Inflammatory macrophage treated with lipopolysaccharide for 1 hour (primary cell): ENCODE measurements at regions not wholly inside any gene's neighbourhood (a gene's known extent, or its start where the extent isn't known, plus 50 kb on each side); places are given as distances from the start of the nearest gene placed in this dataset.
"Not testable (repeated sequence)": the region's sequence is repeated elsewhere in the genome, so short reads cannot be mapped to it uniquely, and the experiment has no call there.

Experiments used
- DNase-seq, 2 donors: peaks; one replicate each; pipeline ENCODE4 v3.0.0-alpha.2; 2020 to 2022

- no peak for DNase-seq
Observed at GRCh38 chr3:124043023-124043422, 51.1 kb upstream of the ROPN1 start.

DNA sequence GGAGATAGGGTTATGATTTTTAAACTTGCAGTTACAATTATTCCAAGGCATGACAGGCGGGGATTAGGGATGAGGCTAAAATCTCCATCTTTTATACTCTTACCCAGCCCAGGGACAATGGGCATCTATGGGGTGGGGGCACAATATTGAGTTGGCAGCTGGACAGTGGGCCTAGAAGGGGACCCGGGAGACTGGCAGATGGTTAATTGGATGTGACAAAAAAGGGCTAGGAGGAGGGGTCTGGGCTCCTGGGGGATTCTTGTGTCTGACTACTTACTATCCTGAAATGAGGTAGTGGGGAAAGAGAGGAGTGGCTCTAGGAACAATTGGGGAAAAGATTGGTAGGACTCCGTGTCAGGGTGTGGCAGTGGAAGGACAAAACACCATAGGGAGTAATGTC is 53.0 kb upstream of the ROPN1 start:
- DNase-seq, result no peak

DNA sequence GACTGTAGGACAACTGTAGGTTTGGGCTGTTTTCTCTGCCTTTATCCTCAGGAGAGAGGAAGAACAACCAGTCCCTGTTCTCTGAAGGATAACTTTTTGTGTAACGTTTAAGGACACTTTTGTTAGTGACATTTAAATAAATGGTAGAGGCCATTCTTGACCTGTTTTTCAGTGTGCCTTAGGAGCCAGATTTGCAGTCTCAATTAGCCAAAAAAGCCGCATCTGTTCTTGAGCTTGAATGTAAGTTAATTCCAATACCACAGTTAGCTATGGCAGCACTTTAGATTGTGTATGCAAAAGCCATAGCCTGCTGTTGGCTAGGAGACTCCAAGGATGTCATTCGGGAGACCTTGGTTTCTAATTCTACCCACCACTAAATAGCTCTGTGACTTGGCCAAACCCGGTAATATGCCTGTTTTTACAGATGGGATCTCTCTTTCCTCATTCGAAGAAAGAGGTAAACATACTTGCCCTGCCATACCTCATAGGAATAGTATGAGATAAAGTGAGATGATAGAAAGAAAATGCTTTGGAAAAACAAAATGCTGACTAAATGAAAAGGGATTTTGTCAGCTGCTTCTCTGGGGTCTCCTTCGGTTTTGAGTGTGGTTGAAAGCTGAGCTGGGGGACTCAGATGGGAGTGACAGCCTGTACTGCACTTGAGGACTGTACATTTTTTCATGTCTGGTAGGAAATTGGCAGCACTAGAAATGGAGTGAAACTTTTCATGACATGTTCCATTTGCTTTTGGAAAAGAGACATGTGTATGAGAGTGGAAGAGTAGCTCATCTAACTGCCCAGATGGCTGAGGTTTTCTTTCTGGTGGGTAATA is 57.3 kb upstream of the ROPN1 start:
- DNase-seq, result no peak

DNA sequence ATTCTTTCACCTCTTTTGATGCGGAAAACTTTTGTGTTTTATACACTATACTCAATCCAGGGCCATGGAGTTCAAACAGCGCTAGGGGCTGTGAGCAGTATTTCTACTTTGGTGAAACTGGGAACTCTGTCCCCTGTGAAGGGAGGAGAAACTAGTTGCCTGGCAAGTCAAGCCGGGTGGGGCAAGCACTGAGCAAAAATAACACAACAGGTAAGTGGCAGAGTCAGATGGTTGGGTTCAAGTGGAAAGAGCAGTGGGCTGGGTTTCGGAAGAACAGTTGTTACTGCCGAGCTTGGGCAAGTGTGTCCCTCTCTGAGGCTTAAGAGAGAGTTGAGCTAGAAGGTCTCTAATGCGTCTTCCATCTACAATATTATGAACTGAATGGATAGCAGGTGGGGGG is 59.7 kb upstream of the ROPN1 start:
- DNase-seq, result no peak

DNA sequence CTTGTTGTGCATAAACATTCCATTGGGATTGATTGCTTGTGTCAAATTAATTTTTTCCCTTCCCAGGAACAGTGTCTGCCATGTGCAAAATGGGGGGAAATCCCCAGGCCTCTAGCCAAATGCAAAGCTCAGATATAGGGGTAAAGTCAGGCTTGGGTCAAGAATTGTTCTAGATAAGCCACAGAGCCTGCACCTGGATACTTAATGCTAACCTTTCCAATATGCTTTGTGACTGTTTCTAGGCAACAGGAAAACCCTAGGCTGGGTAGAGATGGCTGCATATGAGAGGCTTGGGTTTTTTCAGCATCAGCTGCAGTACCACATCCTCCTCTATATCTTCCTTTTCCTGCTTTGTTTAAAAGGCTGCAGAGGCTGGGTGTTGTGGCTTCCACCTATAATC is 61.9 kb upstream of the ROPN1 start:
- DNase-seq, result no peak

DNA sequence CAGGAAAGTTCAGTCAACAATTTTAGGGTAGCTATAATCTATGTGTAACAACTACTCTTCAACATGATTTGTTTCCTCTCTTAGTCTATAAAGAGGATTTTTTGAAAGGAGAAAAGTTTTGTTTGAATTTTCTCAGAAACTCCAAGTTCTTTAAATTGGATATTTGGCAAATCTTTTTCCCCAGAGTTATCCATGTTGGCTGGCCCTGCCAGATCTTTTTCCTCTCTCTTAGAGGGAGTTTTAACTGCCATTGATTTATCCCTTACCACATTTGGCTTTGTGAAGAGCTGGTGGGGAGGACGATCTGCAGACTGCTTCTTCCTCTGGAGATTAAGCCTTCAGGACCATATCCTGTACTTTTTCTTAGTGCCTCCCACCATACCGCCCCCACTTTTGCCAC is 64.9 kb upstream of the ROPN1 start:
- DNase-seq, result no peak

GRCh38 chr3:124057420-124057819 is 65.5 kb upstream of the ROPN1 start:
- DNase-seq, result no peak

DNA sequence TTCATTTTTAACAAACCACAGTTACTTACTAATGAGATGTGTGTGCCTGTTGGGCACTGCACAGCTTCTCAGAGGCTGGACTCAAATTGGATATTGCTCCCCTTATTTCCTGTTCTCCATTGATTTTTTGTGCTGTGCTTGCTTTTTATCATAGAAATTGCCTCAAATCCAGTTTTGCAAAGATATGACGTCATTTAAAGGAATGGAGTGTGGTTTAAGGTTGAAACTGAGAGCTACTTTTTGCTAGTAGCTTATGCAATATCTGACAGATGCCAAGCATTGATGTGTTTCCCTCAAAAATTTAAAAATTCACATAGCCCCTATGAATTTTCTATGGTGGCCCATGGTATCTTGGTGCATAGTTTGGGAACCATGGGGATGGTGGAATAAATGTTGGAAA is 67.7 kb upstream of the ROPN1 start:
- DNase-seq, result no peak

- DNase-seq, result no peak
Observed at GRCh38 chr3:124063197-124063909, 71.4 kb upstream of the ROPN1 start.

- no peak for DNase-seq
Observed at GRCh38 chr3:124064050-124064449, 72.1 kb upstream of the ROPN1 start.

GRCh38 chr3:124066543-124066942 is 74.6 kb upstream of the ROPN1 start:
- DNase-seq, result not testable (repeated sequence)

DNA sequence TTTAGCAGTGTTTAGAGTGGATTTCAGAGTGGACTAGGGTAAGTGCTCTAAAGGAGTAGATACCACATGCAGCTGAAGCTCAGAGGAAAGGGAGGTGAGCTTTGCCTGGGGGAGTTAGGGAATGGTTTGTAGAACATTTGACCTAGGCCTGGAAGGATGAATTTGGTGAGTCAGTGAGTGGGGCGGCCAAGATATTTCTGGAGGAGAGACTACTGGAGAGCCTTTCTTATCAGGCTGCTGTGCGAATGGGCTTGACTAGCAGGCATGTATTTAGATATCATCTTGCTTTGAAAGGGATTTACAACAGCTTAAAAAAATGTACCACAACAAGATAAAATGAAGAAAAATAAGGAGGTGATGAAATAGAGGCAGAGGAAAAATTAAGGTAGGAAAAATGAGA is 77.8 kb upstream of the ROPN1 start:
- not testable (repeated sequence) for DNase-seq

DNA sequence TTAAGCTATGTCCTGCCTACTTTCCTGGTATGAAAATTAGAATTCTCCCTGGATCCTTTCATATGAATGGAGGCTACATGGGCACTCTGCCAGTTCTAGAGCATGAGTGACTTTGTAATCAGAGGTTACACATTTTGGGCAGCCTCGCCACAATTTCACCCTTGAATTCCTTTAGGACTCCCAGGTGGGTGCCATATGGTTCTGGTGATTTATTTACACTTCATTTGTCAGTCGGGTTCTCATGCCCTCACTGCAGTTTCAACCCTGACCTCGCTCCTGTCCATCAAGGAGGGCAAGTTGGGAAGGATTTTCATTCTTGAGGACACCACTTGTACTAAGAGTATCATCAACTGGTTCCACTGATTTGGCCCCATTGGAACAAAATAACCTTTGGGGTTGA is 83.2 kb upstream of the ROPN1 start:
- DNase-seq, result not testable (repeated sequence)

- no peak for DNase-seq
Observed at GRCh38 chr3:124075753-124076152, 83.8 kb upstream of the ROPN1 start.

DNA sequence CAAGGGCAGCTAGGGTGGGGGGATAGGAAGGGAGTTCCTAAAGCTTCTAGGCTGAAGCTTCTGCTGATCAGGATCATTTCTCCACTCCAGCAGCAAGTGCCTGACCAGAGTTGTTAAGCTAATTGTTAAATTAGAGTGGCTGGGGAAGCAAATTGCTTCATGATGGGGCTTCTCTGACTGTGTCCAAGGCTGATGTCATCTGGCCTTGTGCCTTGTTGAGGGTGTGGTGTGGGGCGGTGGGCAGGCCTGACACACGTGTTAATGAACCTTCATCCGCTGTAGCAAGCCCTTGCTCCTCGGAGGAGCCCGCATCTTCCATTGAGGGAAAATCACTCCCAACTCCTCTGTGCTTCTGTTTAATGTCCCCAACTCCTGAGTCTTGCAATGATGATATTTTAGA is 84.3 kb upstream of the ROPN1 start:
- DNase-seq, result no peak

GRCh38 chr3:124078953-124079911 is 87.3 kb upstream of the ROPN1 start:
- DNase-seq, result peak; percentile 8 to 25

DNA sequence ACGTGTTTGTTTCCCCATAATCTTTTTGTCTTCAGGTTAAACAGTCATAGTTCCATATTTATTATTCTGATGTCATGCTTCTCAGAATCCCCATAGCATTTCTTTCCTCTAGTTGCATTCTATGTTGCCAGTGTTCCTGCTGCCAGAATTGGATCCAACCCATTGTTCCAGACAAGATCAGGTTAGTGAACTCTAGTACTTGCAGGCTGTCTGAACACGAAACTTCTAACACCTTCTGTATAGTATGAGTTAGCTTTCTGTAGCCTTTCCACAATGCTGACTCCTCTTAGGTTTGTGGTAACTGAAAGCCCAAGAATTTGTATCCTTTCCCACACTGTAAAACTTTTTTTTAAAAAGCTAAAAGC is 88.0 kb upstream of the ROPN1 start:
- no peak for DNase-seq

- DNase-seq, result no peak
Observed at GRCh38 chr3:124082343-124082742, 90.4 kb upstream of the ROPN1 start.

GRCh38 chr3:124084022-124084881 is 92.3 kb upstream of the ROPN1 start:
- DNase-seq, result no peak

DNA sequence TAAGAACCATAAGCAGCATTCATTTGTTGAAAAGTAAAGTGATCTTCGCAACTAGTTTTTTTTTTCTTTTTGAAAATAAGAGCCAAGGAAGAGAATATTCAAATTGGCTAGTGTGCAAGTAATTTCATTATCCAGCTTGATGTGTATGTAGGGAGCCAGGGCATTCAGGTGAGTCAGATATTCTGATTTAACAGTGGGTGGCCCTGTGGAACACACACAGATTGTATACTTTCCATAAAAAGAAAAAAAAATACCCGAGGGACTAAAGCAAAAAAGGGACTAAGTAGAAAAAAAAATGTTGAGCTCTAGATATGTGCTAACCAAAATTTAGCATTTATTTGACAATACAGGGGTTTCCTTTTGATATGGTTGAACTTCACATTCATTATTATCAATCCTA is 96.9 kb upstream of the ROPN1 start:
- DNase-seq, result no peak

GRCh38 chr3:124089214-124089613 is 97.3 kb upstream of the ROPN1 start:
- no peak for DNase-seq

- no peak for DNase-seq
Observed at GRCh38 chr3:124091716-124092115, 99.8 kb upstream of the ROPN1 start.
